GM23248 (cell line): ENCODE measurements at regions not wholly inside any gene's neighbourhood (a gene's known extent, or its start where the extent isn't known, plus 50 kb on each side); places are given as distances from the start of the nearest gene placed in this dataset.

Source experiments
- DNase-seq: peaks from one replicate; pipeline ENCODE4 v3.0.0-alpha.2; 2015
- H2AFZ ChIP-seq: fragments of 200-600 bp; sonication (generic); 2 replicates; pipeline ENCODE4 v1.6.1; 2016; ENCODE audit warnings: antibody characterized with exemption
- H3F3A ChIP-seq: fragments of 200-600 bp; sonication (generic); 2 replicates; pipeline ENCODE4 v1.6.1; 2016; ENCODE audit warnings: mild to moderate bottlenecking, antibody characterized with exemption, mixed run types; ENCODE audit not compliant: insufficient read depth
- H3K27ac ChIP-seq: fragments of 200-600 bp; sonication (generic); 2 replicates; pipeline ENCODE4 v1.5.1; 2016; ENCODE audit warnings: mild to moderate bottlenecking
- H3K27me3 ChIP-seq: fragments of 200-600 bp; sonication (generic); replicated peaks from 2 replicates; pipeline ENCODE4 v1.6.1; 2016; ENCODE audit warnings: mild to moderate bottlenecking; ENCODE audit not compliant: insufficient read depth
- H3K36me3 ChIP-seq: fragments of 200-600 bp; sonication (generic); 2 replicates; pipeline ENCODE4 v1.6.1; 2016; ENCODE audit warnings: low read depth, mild to moderate bottlenecking
- H3K4me1 ChIP-seq: fragments of 200-600 bp; sonication (generic); 2 replicates; pipeline ENCODE4 v1.6.1; 2016; ENCODE audit warnings: mild to moderate bottlenecking; ENCODE audit not compliant: insufficient read depth
- H3K4me2 ChIP-seq: fragments of 200-600 bp; sonication (generic); one replicate; pipeline ENCODE4 v1.6.1; 2016; ENCODE audit warnings: mild to moderate bottlenecking; ENCODE audit not compliant: unreplicated experiment
- H3K4me3 ChIP-seq: fragments of 200-600 bp; sonication (generic); 2 replicates; pipeline ENCODE4 v1.5.1; 2016; ENCODE audit warnings: mild to moderate bottlenecking
- H3K79me2 ChIP-seq: fragments of 200-600 bp; sonication (generic); 2 replicates; pipeline ENCODE4 v1.6.1; 2016; ENCODE audit warnings: mild to moderate bottlenecking; ENCODE audit not compliant: insufficient read depth
- H3K9ac ChIP-seq: fragments of 200-600 bp; sonication (generic); 2 replicates; pipeline ENCODE4 v1.6.1; 2016; ENCODE audit warnings: mild to moderate bottlenecking
- H3K9me2 ChIP-seq: fragments of 200-600 bp; sonication (generic); 2 replicates; pipeline ENCODE4 v1.6.1; 2016; ENCODE audit warnings: mixed run types, mild to moderate bottlenecking, moderate library complexity; ENCODE audit not compliant: insufficient read depth
- H3K9me3 ChIP-seq: fragments of 200-600 bp; sonication (generic); one replicate; pipeline ENCODE4 v1.6.1; 2017; ENCODE audit warnings: low read depth
- H4K20me1 ChIP-seq: fragments of 200-600 bp; sonication (generic); 2 replicates; pipeline ENCODE4 v1.6.0; 2016; ENCODE audit not compliant: insufficient read depth
- EZH2 ChIP-seq: fragments of 200-600 bp; sonication (generic); IDR thresholded peaks from 2 replicates; pipeline ENCODE4 v1.6.1; 2018; ENCODE audit warnings: antibody characterized with exemption, mild to moderate bottlenecking; ENCODE audit not compliant: insufficient read depth, poor library complexity, severe bottlenecking
- EZH2phosphoT487 ChIP-seq: fragments of 200-600 bp; sonication (generic); IDR thresholded peaks from 2 replicates; pipeline ENCODE4 v1.6.1; 2018; ENCODE audit warnings: antibody characterized with exemption, moderate library complexity, mild to moderate bottlenecking, low read depth; ENCODE audit not compliant: insufficient read depth
- WGBS, 2 experiments: methylation state at CpG; one replicate each; pipeline ENCODE4 v1.1.6; 2015 to 2017; ENCODE audit warnings: low lambda C conversion rate in 2 of 2, low coverage in 1 of 2; ENCODE audit errors: missing lambda C conversion rate in 2 of 2; 5-methylcytosine and 5-hydroxymethylcytosine counted together
- in situ Hi-C: fragments of 300-500 bp; cut with MboI; formaldehyde crosslinking; loops from 2 replicates; pipeline ENCODE4 v1.15.0; 2020

- TF ChIP-seq EZH2 (no peak), EZH2phosphoT487 (no peak)
- no peak overlapping the region for H3K4me2 ChIP-seq
These were observed 681.4 kb upstream of the FBXO33 start for GRCh38 chr14:40113671-40114070.

GRCh38 chr14:40100544-40101196 lies 668.4 kb upstream of the FBXO33 start:
- 11 to 21% methylated on average over 1 of the region's 1 CpG for WGBS, 2 experiments
- no peak for DNase-seq
- H3K9me3 ChIP-seq: no peaks in the 10 kb centered on the region
- no peaks in the 10 kb centered on the region for H3K9me2 ChIP-seq
- H2AFZ ChIP-seq: no peak overlapping the region
- in situ Hi-C loops: no loop called here
- TF ChIP-seq EZH2phosphoT487: no peak
- no peak overlapping the region for H3K4me2 ChIP-seq
- no peaks in the 10 kb centered on the region for H4K20me1 ChIP-seq
- no peaks in the 10 kb centered on the region for H3K79me2 ChIP-seq
- no peaks in the 10 kb centered on the region for H3K27me3 ChIP-seq
- H3K4me3 ChIP-seq: no peak overlapping the region
- no peaks in the 10 kb centered on the region for H3F3A ChIP-seq
- no peak overlapping the region for H3K9ac ChIP-seq
- H3K36me3 ChIP-seq: no peaks in the 10 kb centered on the region
- H3K4me1 ChIP-seq: no peaks in the 10 kb centered on the region
- no peak overlapping the region for H3K27ac ChIP-seq

More at GRCh38 chr14:40113671-40114070, 681.4 kb upstream of the FBXO33 start:
- Histone ChIP-seq H4K20me1 (no peaks in the 10 kb centered on the region), H3K9me2 (no peaks in the 10 kb centered on the region), H3K4me3 (no peak overlapping the region), H3K36me3 (no peaks in the 10 kb centered on the region), H3K9ac (no peak overlapping the region), H3F3A (no peaks in the 10 kb centered on the region), H3K4me1 (no peaks in the 10 kb centered on the region), H3K9me3 (no peaks in the 10 kb centered on the region), H3K27me3 (no peaks in the 10 kb centered on the region), H3K79me2 (no peaks in the 10 kb centered on the region), H3K27ac (no peak overlapping the region), H2AFZ (no peak overlapping the region)
- in situ Hi-C loops: no loop called here
- no peak for DNase-seq

GRCh38 chr14:40099316-40099715 lies 667.1 kb upstream of the FBXO33 start:
- in situ Hi-C loops: no loop called here
- no peaks in the 10 kb centered on the region for H3F3A ChIP-seq
- WGBS, 2 experiments: 0% methylated on average over 2 of the region's 2 CpGs

GRCh38 chr14:40098468-40098867 lies 666.2 kb upstream of the FBXO33 start:
- H3K27me3 ChIP-seq: no peaks in the 10 kb centered on the region
- H3K9ac ChIP-seq: no peak overlapping the region
- H3K4me3 ChIP-seq: no peak overlapping the region
- TF ChIP-seq EZH2phosphoT487: no peak
- TF ChIP-seq EZH2: no peak
- no peaks in the 10 kb centered on the region for H3K9me2 ChIP-seq
- no peaks in the 10 kb centered on the region for H3K36me3 ChIP-seq
- H3K4me1 ChIP-seq: no peaks in the 10 kb centered on the region
- in situ Hi-C loops: no loop called here
- H3K9me3 ChIP-seq: no peaks in the 10 kb centered on the region
- DNase-seq: no peak
- no peak overlapping the region for H3K4me2 ChIP-seq
- H4K20me1 ChIP-seq: no peaks in the 10 kb centered on the region
- H3K79me2 ChIP-seq: no peaks in the 10 kb centered on the region
- no peak overlapping the region for H2AFZ ChIP-seq
- no peak overlapping the region for H3K27ac ChIP-seq
- no peaks in the 10 kb centered on the region for H3F3A ChIP-seq
- 45% methylated on average over 3 of the region's 3 CpGs for WGBS, 2 experiments

More at GRCh38 chr14:40099316-40099715, 667.1 kb upstream of the FBXO33 start:
- H3K36me3 ChIP-seq: no peaks in the 10 kb centered on the region
- no peaks in the 10 kb centered on the region for H3K9me3 ChIP-seq
- no peaks in the 10 kb centered on the region for H3K4me1 ChIP-seq
- DNase-seq: no peak
- no peak overlapping the region for H3K27ac ChIP-seq
- no peak for TF ChIP-seq EZH2phosphoT487
- TF ChIP-seq EZH2: no peak
- no peaks in the 10 kb centered on the region for H4K20me1 ChIP-seq
- no peak overlapping the region for H3K4me2 ChIP-seq
- H2AFZ ChIP-seq: no peak overlapping the region
- no peak overlapping the region for H3K9ac ChIP-seq
- no peaks in the 10 kb centered on the region for H3K79me2 ChIP-seq
- no peak overlapping the region for H3K4me3 ChIP-seq
- H3K27me3 ChIP-seq: no peaks in the 10 kb centered on the region
- H3K9me2 ChIP-seq: no peaks in the 10 kb centered on the region

- TF ChIP-seq EZH2phosphoT487 (no peak), EZH2 (no peak)
- H3K9me2 ChIP-seq: no peaks in the 10 kb centered on the region
- H2AFZ ChIP-seq: no peak overlapping the region
- H3K36me3 ChIP-seq: no peaks in the 10 kb centered on the region
- H3K4me3 ChIP-seq: no peak overlapping the region
- H3F3A ChIP-seq: no peaks in the 10 kb centered on the region
- no peaks in the 10 kb centered on the region for H3K9me3 ChIP-seq
- in situ Hi-C loops: no loop called here
- no peak for DNase-seq
- no peaks in the 10 kb centered on the region for H3K27me3 ChIP-seq
- no peak overlapping the region for H3K27ac ChIP-seq
- no peaks in the 10 kb centered on the region for H3K4me1 ChIP-seq
- H4K20me1 ChIP-seq: no peaks in the 10 kb centered on the region
- H3K79me2 ChIP-seq: no peaks in the 10 kb centered on the region
- no peak overlapping the region for H3K4me2 ChIP-seq
- no peak overlapping the region for H3K9ac ChIP-seq
These were observed 664.7 kb upstream of the FBXO33 start for GRCh38 chr14:40096968-40097367.
